Breast epithelium (tissue), 4 donors: ENCODE measurements at regions not wholly inside any gene's neighbourhood (a gene's known extent, or its start where the extent isn't known, plus 50 kb on each side); places are given as distances from the start of the nearest gene placed in this dataset.

Experiments
- DNase-seq, 2 donors: peaks; one replicate each; pipeline ENCODE4 v3.0.0-alpha.2; 2019; ENCODE audit warnings: low spot score in 2 of 2
- H3K27ac ChIP-seq, 2 donors: fragments of 200-600 bp; sonication (generic) in 1 of 2; one replicate each; pipeline ENCODE4 v1.5.1; 2016 to 2019; ENCODE audit warnings: mild to moderate bottlenecking in 1 of 2
- H3K27me3 ChIP-seq, 2 donors: fragments of 200-600 bp; sonication (generic) in 1 of 2; one replicate each; pipeline versions ENCODE4 v1.5.1 to v1.6.0; 2017 to 2019; ENCODE audit warnings: control low read depth in 1 of 2, mild to moderate bottlenecking in 1 of 2
- H3K36me3 ChIP-seq: fragments of 200-600 bp; one replicate; pipeline ENCODE4 v1.5.1; 2019
- H3K4me1 ChIP-seq, 2 donors: fragments of 200-600 bp; sonication (generic); one replicate each; pipeline ENCODE4 v1.5.1; 2016 to 2019; ENCODE audit warnings: control low read depth in 1 of 2
- H3K4me3 ChIP-seq, 3 donors: fragments of 200-600 bp; sonication (generic); 1 replicate in 2 of 3; 2 replicates in 1 of 3; pipeline ENCODE4 v1.5.1; 2016 to 2019; ENCODE audit warnings: mild to moderate bottlenecking in 3 of 3, moderate library complexity in 2 of 3
- H3K9me3 ChIP-seq, 2 donors: fragments of 200-600 bp; sonication (generic) in 1 of 2; one replicate each; pipeline ENCODE4 v1.5.1; 2016 to 2019; ENCODE audit warnings: control low read depth in 1 of 2
- CTCF ChIP-seq, 3 donors: fragments of 450-650 bp; IDR thresholded peaks; one replicate each; pipeline ENCODE4 v1.5.1; 2016 to 2017; ENCODE audit warnings: antibody characterized with exemption in 3 of 3, mild to moderate bottlenecking in 3 of 3, moderate library complexity in 3 of 3
- POLR2A ChIP-seq: fragments of 450-650 bp; IDR thresholded peaks from one replicate; pipeline ENCODE4 v1.6.1; 2016; ENCODE audit warnings: antibody characterized with exemption, mild to moderate bottlenecking, moderate library complexity
- POLR2AphosphoS5 ChIP-seq, 3 donors: sonication (generic); formaldehyde crosslinking; IDR thresholded peaks; one replicate each; pipeline ENCODE4 v1.6.1; 2017; ENCODE audit warnings: antibody characterized with exemption in 3 of 3
- intact Hi-C: fragments of 100-400 bp; cut with DNase I; formaldehyde crosslinking; loops from one replicate; pipeline ENCODE4 v1.15.1; 2023; ENCODE audit warnings: low total_unique reads

GRCh38 chr5:129406440-129406839, 53.7 kb upstream of the ADAMTS19 start:
- no peak overlapping the region for H3K4me3 ChIP-seq
- intact Hi-C loops: no loop called here
- H3K27ac ChIP-seq: no peak overlapping the region
- no peaks in the 10 kb centered on the region for H3K27me3 ChIP-seq
- no peak for TF ChIP-seq POLR2AphosphoS5 (IDR thresholded peaks at IDR 0.05)
- no peak for TF ChIP-seq CTCF (IDR thresholded peaks at IDR 0.05)
- no peak for TF ChIP-seq POLR2A
- H3K36me3 ChIP-seq: no peaks in the 10 kb centered on the region
- no peaks in the 10 kb centered on the region for H3K4me1 ChIP-seq
- DNase-seq: no peak
- H3K9me3 ChIP-seq: no peaks in the 10 kb centered on the region
